GM18909 (cell line): ENCODE measurements at regions not wholly inside any gene's neighbourhood (a gene's known extent, or its start where the extent isn't known, plus 50 kb on each side); places are given as distances from the start of the nearest gene placed in this dataset.
A peak's percentile ranks its signal among the peaks of the same experiment; 100 is the strongest.
"Not testable (repeated sequence)": the region's sequence is repeated elsewhere in the genome, so short reads cannot be mapped to it uniquely, and the experiment has no call there.

ENCODE experiments used
- ATAC-seq: cut with Tn5 transposase; IDR thresholded peaks from one replicate; pipeline ENCODE4 v1.9.1; 2021; ENCODE audit warnings: mild to moderate bottlenecking; ENCODE audit not compliant: unreplicated experiment, poor library complexity

DNA sequence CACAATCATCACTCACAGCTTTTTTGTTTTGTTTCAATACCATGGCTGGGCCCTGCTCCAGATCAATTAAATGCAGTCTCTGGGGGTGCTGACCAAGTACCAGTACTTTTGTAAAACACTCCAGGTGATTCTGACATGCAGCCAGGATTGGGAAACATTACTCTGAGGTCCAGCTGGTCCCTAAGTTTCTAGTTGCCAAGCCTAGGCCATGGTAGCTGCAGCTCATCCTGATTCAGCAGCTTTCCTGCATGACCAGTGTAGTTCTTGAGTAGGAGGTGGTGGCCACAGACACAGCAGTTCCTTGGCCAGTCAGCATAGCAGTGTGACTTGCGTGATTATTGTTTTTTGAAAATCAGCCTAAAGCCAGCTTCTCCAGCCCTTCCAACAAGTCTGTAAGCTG, 859.1 kb downstream of the DIAPH3 start:
- no peak for ATAC-seq

DNA sequence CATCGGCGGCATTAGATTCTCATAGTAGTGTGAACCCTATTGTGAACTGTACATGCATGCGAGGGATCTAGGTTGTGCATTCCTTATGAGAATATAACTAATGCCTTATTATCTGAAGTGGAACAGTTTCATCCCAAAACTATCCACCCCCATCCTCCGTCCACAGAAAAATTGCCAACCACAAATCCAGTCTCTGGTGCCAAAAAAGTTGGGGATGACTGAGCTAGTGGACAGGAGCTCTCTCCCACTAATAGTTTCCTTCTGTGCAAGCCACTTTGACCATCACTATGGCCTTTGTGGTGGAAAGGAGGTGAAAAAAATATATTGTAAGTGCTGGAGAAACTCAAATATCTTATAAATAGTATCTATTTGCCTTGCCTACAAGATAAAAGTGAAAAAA, 857.8 kb downstream of the DIAPH3 start:
- ATAC-seq: no peak

DNA sequence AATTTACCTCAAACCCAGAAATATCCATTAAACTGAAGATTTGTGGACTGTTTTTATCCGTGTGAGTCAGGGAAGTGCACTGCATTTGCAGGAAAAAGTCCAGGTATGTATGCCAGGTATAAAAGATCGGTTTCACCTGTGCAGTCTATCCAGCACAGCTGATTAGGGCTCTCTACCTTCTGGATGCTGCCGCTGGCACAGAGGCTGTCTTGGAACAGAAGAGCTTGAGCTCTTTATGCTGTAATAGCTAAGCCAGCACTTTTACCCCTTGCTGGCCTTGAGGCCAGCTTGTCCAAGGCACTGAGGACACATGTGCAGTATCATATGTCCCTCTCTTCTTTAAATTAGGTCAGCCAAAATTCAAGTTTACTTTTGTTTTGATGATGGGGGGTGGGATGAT, 851.0 kb downstream of the DIAPH3 start:
- ATAC-seq: no peak

DNA sequence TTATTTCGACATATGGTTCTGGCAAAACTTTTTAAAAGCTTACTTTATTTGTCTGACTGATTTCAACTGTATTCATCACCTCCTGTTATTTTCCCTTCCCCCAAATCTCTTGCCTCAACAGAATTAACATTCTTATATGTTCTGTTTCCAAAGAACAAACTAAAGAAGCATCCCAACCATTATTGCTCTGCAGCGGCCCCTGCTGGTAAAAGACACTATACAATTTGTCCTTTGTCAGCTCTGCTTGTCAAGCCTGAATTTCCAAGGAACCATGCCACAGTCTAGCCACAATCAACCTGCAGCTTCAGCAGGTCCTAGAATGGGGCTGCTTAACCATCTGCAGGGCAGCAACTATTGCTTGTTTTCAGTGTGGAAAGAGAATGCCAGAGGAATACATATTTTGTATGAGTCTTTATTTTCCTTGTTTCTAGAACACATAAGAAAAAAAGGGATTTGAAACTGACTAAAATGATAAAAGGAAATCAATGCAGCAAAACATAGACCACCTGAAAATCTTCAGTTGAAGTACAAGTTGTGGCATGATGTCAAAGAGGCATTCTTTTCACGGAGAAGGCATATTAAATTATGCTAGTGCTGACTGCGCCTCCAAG, 845.3 kb downstream of the DIAPH3 start:
- peak; percentile 82 for ATAC-seq

DNA sequence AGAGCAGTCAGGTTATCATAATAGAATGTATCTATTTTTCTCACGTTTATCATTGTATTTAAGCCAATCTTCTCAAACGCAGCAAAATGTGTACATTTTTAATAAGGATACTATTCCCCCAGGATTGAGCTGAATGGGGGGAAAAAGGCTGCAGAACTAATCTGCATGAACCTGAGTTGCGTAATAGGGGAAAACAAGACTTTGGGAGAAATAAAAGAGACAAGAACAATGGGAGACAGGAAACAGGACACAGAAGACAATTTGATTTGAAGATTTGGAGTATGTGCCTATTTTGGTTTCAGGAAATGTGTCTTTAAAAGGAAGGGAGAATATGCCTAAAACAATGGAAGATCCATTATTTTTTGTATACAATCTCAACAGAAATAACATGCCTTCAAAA, 844.5 kb downstream of the DIAPH3 start:
- no peak for ATAC-seq

DNA sequence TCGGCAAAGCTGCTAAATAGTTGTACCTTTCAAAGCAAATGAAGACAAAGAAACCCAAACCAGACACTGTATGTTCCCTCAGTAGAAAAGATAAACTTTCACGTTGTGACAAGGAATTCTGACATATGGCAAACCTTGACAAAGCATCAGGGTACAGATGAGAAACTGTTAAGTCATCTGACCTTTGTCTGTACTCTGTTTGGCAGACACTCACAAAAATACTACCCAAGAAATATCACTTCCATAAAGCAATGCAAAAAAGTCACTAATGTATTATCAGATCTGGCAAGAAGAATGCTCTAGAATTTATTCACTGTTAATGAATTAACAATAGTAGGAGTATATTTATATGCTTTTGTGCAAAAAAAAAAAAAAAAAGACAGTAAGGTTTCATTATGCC, 843.7 kb downstream of the DIAPH3 start:
- no peak for ATAC-seq

DNA sequence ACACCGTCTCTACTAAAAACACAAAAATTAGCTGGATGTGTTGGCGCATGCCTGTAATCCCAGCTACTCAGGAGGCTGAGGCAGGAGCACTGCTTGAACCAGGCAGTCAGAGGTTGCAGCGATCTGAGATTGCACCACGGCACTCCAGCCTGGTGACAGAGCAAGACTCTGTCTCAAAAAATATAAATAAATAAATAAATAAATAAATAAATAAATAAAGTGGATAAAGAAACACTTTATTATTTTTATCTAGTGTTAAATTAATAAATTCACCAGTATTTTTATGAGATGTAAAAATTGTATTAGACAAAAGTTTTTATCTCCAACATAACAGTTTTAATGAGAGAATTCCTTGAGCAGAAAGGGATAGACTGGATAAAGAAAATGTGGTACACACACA, 839.3 kb downstream of the DIAPH3 start:
- not testable (repeated sequence) for ATAC-seq

DNA sequence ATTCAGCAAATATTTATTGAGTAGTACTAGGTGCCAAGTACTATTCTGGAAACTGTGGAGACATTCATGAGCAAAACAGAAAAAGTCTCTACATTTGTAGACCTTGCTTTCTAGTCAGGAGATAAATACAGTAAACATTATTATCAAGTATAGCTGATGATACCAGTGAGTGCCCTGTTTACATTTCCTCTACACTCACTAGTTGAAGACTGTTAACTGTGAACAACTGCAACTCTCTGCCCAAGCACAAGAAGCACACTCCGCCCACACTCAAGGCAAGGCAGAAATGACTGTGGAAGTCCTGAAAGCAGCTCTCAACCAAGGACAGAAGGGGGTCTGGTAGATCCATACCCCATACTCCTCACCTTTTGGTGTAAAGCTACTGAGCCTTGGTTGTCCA, 837.0 kb downstream of the DIAPH3 start:
- ATAC-seq: no peak

DNA sequence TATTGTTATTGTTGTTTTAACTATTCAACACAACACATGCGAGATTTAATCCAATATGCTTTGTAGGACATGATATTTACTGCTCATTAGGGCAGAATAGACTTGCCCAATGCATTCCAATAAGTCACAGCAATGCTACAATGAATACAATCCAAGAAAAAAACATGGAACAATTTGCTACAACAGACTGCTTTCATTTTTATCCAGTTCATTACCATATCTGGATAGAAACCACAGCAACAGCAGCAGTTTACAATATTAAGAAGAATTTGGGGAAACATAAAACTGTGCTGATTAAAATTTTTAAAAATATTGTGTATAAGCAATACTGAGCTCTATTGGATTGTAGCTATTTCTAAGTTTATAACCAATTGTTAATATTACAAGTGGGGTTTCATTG, 833.0 kb downstream of the DIAPH3 start:
- no peak for ATAC-seq

DNA sequence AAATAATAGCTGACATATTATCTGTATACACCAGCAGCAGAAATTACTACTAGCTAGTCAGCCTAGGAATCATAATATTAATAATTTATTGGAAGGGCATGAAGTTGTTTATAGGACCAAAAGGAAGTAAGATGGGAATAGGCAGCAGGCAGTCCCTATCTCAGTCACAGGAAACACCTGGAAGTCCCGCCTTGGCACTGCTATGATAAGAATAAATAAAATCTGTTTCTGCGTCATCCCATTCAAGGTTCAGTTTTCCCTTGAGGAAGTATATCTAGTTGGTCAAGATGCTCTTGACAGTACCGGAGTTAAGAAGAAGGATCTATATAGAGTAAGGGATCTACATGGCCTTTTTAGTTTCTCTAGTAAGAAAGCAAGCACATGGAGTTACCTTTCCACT, 830.8 kb downstream of the DIAPH3 start:
- no peak for ATAC-seq

DNA sequence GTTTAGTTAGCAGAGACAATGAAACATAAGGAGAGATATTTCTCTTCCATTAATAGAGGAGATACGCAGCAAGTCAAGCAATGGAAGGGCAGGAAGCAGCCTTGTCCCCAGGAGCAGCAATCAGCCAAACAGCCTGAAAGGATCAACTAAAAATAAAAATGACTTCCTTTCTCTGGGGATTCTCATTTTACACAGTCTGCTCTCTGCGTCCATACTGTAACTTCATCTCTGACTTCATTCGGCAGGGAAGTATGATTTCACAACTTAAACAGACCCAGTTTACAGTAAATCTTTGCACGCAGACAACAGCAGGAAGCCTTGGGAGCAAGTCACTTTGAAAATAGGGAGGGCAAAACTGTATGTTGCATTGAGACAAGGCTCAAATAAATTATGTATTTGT, 826.7 kb downstream of the DIAPH3 start:
- no peak for ATAC-seq

DNA sequence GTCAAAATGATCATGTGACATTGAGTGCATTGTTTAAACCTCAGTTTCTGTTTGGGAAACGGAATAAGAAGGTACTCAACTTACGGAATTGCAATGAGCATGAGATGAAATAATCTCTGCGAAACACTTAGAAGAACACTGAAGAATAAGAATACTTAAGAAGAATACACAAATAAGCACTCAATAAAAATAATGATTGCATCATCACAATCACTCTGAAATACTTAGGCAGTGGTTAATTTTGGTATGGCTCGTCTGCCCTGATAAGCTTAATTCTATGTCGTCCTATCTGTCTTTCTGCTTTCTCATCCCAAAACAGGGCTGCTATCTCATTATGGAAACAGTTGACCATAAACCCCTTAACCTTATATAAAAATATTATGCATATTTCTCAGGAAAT, 823.6 kb downstream of the DIAPH3 start:
- no peak for ATAC-seq

DNA sequence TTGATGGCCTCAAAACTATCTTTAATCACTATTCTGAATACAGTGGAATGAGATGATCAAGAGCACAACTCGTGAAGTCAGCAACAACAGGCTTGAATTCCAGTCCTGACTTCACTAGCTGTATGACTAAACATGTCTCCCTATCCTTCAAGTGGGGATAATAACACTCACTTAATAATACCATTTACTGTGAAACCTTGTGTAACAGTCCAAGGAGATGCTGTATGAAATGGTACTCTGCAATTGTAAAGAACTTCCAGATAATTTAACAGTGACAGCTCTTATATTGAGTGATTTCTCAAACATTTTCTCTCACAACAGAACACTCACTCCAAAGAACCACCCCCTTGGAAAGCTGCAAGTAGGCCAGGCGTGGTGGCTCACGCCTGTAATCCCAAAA, 823.1 kb downstream of the DIAPH3 start:
- no peak for ATAC-seq

DNA sequence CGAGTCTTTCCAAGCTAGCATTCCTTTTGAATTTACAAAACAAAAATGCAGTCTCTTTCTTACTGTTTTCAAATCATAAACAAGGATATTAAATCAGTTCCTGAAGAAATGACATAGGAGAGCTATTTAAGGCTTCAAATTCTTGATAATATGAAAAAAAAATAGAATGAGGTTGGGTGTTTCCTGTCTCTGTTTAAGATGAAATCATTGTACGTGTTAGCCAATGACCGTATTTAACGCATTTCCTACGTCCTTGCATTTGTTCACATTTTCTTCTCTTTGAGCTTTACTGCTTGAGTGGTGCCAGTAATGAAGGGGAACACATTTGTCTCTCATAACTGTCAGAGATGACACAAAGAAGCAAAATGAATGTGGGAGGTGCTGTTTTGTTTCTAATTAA, 821.3 kb downstream of the DIAPH3 start:
- ATAC-seq: no peak

DNA sequence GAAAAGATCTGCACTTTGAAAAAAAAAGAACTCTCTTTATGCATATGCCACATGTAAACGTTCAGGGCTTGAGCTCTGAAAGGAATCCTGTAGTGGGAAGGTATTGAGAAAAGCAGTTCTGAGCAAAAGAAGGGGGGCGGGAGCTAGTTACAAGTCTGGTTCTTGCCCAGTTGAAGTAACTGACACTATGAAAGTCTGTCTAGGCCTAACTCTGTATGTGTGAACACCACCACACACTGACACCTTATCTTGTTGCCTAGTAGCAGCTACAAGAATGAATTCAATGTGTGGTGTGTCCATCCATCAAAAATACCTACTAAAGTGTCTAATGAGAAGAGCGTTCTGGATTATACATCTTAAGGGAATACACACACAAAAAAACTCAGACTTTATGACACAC, 820.6 kb downstream of the DIAPH3 start:
- no peak for ATAC-seq

DNA sequence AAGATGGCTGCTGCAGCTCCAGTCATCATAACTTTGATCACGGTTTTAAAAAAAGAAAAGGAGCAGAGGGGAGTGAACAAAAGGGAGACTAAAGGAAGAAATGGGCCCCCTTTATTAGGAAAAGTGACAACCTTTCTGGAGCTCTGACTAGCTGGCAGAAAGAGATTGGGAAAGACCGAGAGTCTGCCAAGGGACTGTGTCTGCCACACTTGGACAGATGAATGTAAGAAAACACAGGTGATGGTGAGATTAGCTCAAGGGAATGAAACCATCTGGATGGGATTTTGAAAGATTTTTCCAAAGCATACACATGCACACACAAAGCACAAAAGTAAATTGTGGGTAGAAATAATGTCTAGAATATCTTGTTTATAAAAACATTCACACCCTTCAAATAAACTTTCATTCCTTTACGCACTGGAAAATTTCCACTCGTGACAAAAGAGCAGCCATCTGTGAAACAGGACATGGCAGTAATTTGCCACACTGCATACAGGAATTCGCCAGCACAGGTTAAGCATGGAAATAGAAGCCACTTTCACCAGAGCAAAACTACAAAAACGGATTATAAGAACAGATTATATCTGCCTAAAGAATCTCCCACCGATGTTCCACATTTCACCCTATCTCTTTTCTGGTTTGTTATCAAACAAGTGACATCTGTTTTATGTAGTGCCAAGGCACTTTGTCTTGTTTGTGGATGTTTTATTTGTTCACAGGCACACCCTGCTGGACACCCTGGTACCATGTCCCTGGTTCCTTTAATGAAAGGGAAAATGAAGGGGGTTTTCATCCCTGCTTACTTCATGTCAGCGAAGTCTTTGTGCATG, 819.5 kb downstream of the DIAPH3 start:
- no peak for ATAC-seq

DNA sequence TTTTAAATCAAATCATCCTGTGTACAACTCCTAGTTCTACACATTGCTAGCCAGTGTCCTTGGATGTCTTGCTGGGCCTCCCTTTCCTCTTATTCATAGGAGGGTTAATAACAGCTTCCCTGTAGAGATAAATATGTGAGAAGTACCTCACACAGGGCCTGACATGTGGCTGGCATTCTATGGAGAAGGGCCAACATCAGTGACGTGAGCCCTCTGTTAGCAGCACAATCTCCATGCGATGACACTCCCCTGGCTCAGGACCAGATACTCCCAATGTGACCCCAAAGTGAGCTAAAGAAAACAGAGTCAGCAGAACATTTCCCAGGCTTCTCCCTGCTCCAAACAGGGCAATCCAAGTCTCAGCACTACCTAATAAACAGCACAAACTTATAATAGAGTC, 818.4 kb downstream of the DIAPH3 start:
- no peak for ATAC-seq

DNA sequence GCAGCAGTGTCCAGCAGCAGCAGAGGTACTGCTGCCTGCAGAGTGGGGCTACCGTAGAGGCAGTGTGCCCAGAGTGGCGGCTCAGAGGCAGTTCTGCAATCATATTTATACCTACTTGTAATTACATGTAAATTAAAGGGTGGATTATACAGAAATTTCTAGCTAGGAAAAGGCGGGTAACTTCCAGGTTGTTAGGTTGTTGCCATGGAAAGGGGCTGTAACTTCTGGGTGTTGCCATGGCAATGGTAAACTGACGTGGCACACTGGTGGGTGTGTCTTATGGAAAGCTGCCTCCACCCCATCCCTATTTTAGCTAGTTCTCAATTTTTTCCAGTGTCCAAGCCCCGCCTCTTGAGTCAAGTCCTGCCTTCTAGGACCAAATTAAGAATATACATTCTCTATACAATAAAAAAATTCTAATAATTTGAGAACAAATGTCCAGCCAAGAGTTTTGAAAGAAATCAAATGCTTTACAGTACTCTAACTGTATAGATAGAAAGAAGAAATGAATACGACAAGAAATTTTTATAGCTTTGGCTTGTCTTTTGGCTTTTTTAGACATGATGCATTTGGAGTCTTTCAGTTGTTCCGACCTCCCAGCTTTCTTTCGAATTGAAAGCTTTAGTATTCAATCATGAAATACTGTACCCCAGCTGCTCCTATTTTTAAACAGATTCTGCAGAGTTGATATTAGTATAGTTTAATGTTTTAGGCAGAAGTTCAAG, 816.6 kb downstream of the DIAPH3 start:
- no peak for ATAC-seq

DNA sequence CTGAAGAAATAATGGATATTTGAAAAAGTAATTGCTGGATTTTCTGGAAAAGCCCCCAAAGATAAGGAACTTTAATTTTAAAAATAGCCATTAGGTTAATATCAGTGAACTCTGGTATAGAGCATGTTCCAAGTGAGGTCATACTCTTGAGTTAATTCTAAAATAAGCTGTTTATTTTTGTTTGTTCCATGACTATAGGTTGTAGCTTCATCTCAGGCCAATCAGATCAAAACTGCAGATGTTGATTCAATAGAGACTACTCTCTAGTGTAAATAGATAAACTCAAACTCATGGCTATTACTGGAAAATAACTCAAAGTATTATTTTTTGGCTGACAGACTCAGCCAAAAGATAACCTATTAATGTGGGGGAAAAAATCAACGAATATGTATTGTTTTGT, 815.1 kb downstream of the DIAPH3 start:
- ATAC-seq: no peak

DNA sequence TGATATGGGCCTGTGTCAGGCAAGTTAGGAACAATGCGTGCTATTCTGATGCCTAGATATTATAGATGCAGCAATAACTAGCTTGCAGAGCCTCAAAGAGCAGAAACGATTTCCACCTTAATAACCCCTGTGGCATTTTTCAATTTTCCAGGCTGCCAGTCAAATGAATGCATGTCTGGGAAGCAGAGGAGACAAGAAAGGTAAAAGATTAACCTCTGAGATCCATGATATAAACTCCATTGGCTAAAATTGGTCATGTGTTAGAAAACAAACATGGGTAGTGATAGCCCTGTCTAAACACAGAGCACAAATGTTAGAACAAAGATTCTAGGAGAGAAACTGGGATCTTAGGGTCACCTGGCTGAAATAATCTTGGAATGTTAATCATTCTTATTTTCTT, 811.1 kb downstream of the DIAPH3 start:
- ATAC-seq: no peak

DNA sequence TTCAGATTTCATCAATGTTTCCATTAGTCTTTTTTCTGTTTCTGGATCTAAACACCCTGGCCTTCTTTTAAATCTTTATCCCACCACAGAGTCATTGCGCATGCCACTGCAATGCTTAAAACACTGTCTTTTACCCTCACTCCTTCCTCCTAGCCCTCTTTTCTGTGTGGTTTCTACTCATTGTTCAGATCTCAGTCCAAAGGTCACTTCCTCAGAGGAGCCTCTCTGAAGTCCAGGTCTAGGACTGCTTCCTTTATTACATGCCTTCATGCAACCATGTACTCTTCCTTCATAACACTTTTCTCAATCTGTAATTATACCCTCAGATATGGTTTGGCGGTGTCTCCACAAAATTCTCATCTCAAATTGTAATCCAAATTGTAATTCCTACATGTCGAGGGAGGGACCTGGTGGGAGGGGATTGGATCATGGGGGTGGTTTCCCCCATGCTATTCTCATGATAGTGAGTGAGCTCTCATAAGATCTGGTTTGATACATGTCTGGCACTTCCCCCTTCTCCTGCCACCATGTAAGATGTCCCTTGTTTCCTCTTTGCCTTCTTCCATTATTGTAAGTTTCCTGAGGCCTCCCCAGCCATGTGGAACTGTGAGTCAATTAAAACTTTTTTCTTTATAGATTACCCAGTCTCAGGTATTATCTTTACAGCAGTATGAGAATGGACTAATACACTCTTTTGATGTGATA, 808.9 kb downstream of the DIAPH3 start:
- peak; percentile 86 for ATAC-seq
